ENCODE measurements at regions not wholly inside any gene's neighbourhood (a gene's known extent, or its start where the extent isn't known, plus 50 kb on each side); places are given as distances from the start of the nearest gene placed in this dataset.

GRCh38 chr9:134496413-134497282 is 145.0 kb upstream of the COL5A1 start:
- ATAC-seq (ENCODE audit: low read depth) (no peak), DNase-seq (ENCODE audit: low spot score) (peak; percentile 66)
- Histone ChIP-seq H3K27ac (ENCODE audit: poor library complexity, severe bottlenecking) (no peak overlapping the region), H3K4me1 (ENCODE audit: insufficient read depth, poor library complexity, severe bottlenecking) (no peaks in the 10 kb centered on the region), H3K27me3 (ENCODE audit: insufficient read depth, poor library complexity, severe bottlenecking) (peaks cover 12% of the 10 kb centered on the region), H3K4me3 (ENCODE audit: severe bottlenecking) (no peak overlapping the region), H3K9me3 (ENCODE audit: severe bottlenecking) (no peaks in the 10 kb centered on the region), H3K36me3 (ENCODE audit: low read depth) (no peaks in the 10 kb centered on the region)
- no peak for TF ChIP-seq CTCF (IDR thresholded peaks at IDR 0.05; ENCODE audit: poor library complexity, severe bottlenecking)

DNA sequence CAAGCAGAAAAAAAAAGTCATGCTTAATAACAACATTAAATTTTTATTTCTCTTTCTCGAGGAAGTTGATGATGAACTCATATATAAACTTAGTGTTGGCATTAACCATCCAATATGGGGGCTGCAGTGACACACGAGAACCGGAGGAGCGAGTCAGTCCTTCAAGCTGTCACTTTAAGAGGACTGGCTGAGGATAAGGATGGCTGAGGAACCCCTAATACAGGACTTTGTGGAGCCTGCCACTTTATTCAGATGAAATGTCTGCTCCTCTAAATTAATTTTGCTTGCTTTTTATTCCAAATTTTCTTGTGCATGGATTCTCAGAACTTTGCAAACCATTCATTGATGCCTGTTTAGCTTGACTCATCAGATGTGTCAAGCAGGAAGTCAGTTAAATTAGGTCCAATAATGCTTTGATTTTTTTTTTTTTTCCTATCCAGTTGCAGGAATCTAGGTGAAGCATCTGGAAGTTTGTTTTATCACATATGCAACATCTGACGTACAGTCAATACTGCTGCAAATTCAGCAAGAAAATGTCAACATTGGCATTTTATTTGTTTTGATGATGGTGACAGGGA is 144.2 kb upstream of the COL5A1 start:
- no peaks in the 10 kb centered on the region for H3K36me3 ChIP-seq (ENCODE audit: low read depth)
- no peaks in the 10 kb centered on the region for H3K9me3 ChIP-seq (ENCODE audit: severe bottlenecking)
- no peak overlapping the region for H3K27ac ChIP-seq (ENCODE audit: poor library complexity, severe bottlenecking)
- no peak for TF ChIP-seq CTCF (IDR thresholded peaks at IDR 0.05; ENCODE audit: poor library complexity, severe bottlenecking)
- no peak overlapping the region for H3K4me3 ChIP-seq (ENCODE audit: severe bottlenecking)
- DNase-seq (ENCODE audit: low spot score) (no peak), ATAC-seq (ENCODE audit: low read depth) (no peak)
- peaks cover under 1% of the 10 kb centered on the region for H3K4me1 ChIP-seq (ENCODE audit: insufficient read depth, poor library complexity, severe bottlenecking)
- H3K27me3 ChIP-seq (ENCODE audit: insufficient read depth, poor library complexity, severe bottlenecking), result peaks cover 18% of the 10 kb centered on the region

GRCh38 chr9:134498814-134499166 is 142.8 kb upstream of the COL5A1 start:
- ATAC-seq (ENCODE audit: low read depth), result no peak
- Histone ChIP-seq H3K4me1 (ENCODE audit: insufficient read depth, poor library complexity, severe bottlenecking) (peaks cover 8% of the 10 kb centered on the region), H3K27ac (ENCODE audit: poor library complexity, severe bottlenecking) (no peak overlapping the region), H3K27me3 (ENCODE audit: insufficient read depth, poor library complexity, severe bottlenecking) (peaks cover 18% of the 10 kb centered on the region), H3K4me3 (ENCODE audit: severe bottlenecking) (no peak overlapping the region), H3K9me3 (ENCODE audit: severe bottlenecking) (no peaks in the 10 kb centered on the region), H3K36me3 (ENCODE audit: low read depth) (no peaks in the 10 kb centered on the region)
- TF ChIP-seq CTCF (IDR thresholded peaks at IDR 0.05; ENCODE audit: poor library complexity, severe bottlenecking), result no peak
- no peak for DNase-seq (ENCODE audit: low spot score)

DNA sequence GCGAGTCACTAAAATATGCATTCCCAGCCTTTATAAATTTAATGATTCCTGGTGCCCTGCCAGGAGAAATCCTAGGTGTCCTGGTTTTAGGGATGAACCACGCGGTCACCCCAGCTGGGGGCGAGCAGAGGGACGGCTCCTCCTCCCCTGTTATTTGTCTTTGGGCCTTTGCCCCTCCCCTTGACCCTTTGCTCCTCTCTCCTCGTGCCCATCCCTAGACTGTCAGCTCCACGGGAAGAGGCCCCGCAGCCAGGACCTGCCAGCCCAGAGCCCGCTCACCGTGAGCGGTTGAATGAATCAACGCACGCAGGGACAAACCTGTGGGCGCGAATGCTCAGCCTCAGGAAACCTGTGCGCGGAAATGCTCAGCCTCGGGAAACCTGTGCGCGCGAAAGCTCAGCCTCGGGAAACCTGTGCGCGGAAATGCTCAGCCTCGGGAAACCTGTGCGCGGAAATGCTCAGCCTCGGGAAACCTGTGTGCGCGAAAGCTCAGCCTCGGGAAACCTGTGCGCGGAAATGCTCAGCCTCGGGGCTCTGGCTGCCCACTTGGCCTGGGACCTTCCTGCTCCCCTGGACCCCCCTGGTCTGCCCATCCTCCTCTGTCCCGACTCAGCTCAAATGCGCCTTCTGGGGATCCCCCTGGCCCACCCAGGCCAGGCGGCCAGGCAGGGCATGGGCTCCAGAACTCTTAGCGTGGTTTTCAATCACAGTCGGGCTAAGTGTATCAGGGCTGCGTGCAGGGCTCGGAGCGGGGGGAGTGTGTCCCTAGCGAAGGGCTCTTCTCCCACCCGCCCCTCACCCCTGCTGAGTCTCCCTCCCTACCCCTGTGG is 140.5 kb upstream of the COL5A1 start:
- Histone ChIP-seq H3K4me3 (ENCODE audit: severe bottlenecking) (no peak overlapping the region), H3K27me3 (ENCODE audit: insufficient read depth, poor library complexity, severe bottlenecking) (peaks cover 18% of the 10 kb centered on the region), H3K27ac (ENCODE audit: poor library complexity, severe bottlenecking) (no peak overlapping the region), H3K36me3 (ENCODE audit: low read depth) (no peaks in the 10 kb centered on the region), H3K4me1 (ENCODE audit: insufficient read depth, poor library complexity, severe bottlenecking) (peaks cover 8% of the 10 kb centered on the region), H3K9me3 (ENCODE audit: severe bottlenecking) (no peaks in the 10 kb centered on the region)
- TF ChIP-seq CTCF (IDR thresholded peaks at IDR 0.05; ENCODE audit: poor library complexity, severe bottlenecking), result no peak
- no peak for DNase-seq (ENCODE audit: low spot score)
- ATAC-seq (ENCODE audit: low read depth), result no peak
